Embryonic facial prominence (tissue), 1 donor: ENCODE measurements at regions not wholly inside any gene's neighbourhood (a gene's known extent, or its start where the extent isn't known, plus 50 kb on each side); places are given as distances from the start of the nearest gene placed in this dataset.

Source experiments
- DNase-seq: peaks from one replicate; pipeline ENCODE4 v3.0.0-alpha.2; 2016; ENCODE audit errors: extremely low spot score

GRCh38 chr15:69737916-69738315, 285.3 kb downstream of the RPLP1 start:
- DNase-seq, result no peak

- no peak for DNase-seq
Measured at GRCh38 chr15:69740684-69741083, 288.1 kb downstream of the RPLP1 start.

GRCh38 chr15:69742361-69742760, 289.7 kb downstream of the RPLP1 start:
- no peak for DNase-seq

GRCh38 chr15:69743091-69743490, 290.5 kb downstream of the RPLP1 start:
- no peak for DNase-seq

GRCh38 chr15:69744391-69745162, 292.0 kb downstream of the RPLP1 start:
- no peak for DNase-seq

- DNase-seq, result no peak
Measured at GRCh38 chr15:69747193-69747592, 294.6 kb downstream of the RPLP1 start.

GRCh38 chr15:69748131-69748530, 295.5 kb downstream of the RPLP1 start:
- no peak for DNase-seq

- DNase-seq, result peak; percentile 56
Measured at GRCh38 chr15:69748576-69749185, 296.1 kb downstream of the RPLP1 start.

- DNase-seq, result no peak
Measured at GRCh38 chr15:69749274-69749673, 296.7 kb downstream of the RPLP1 start.

- DNase-seq, result no peak
Measured at GRCh38 chr15:69749797-69750196, 297.2 kb downstream of the RPLP1 start.

GRCh38 chr15:69750253-69750652, 297.6 kb downstream of the RPLP1 start:
- no peak for DNase-seq

- no peak for DNase-seq
Measured at GRCh38 chr15:69751147-69751546, 298.5 kb downstream of the RPLP1 start.

GRCh38 chr15:69751566-69751965, 298.9 kb downstream of the RPLP1 start:
- DNase-seq, result no peak

- DNase-seq, result no peak
Measured at GRCh38 chr15:69753867-69754266, 301.2 kb downstream of the RPLP1 start.

- no peak for DNase-seq
Measured at GRCh38 chr15:69754313-69754712, 301.7 kb downstream of the RPLP1 start.

GRCh38 chr15:69755551-69756310, 303.1 kb downstream of the RPLP1 start:
- DNase-seq, result no peak

GRCh38 chr15:69756440-69756839, 303.8 kb downstream of the RPLP1 start:
- no peak for DNase-seq

- no peak for DNase-seq
Measured at GRCh38 chr15:69757186-69757585, 304.6 kb downstream of the RPLP1 start.

GRCh38 chr15:69758291-69758771, 305.7 kb downstream of the RPLP1 start:
- no peak for DNase-seq

GRCh38 chr15:69758810-69759790, 306.5 kb downstream of the RPLP1 start:
- no peak for DNase-seq

GRCh38 chr15:69760258-69760845, 307.7 kb downstream of the RPLP1 start:
- DNase-seq, result no peak
